Activated T-cell treated with anti-CD3 and anti-CD28 coated beads, Interleukin-2, amount 50 U/mL, for 4 hours (primary cell): ENCODE measurements at regions not wholly inside any gene's neighbourhood (a gene's known extent, or its start where the extent isn't known, plus 50 kb on each side); places are given as distances from the start of the nearest gene placed in this dataset.

Experiments
- ATAC-seq, 2 donors: fragments of 200-7000 bp; cut with Tn5 transposase; one replicate each; pipeline ENCODE4 v1.10.0; 2021
- DNase-seq: peaks from one replicate; pipeline ENCODE4 v3.0.0-alpha.2; 2020
- H3K27me3 Mint-ChIP-seq: one replicate; pipeline ENCODE4 v1.8.0; 2021; ENCODE audit warnings: low read depth, mixed read lengths
- H3K36me3 Mint-ChIP-seq: one replicate; pipeline ENCODE4 v1.8.0; 2022; ENCODE audit warnings: mixed read lengths; ENCODE audit not compliant: insufficient read depth
- H3K4me1 Mint-ChIP-seq: one replicate; pipeline ENCODE4 v1.8.0; 2021; ENCODE audit warnings: low read depth, mixed read lengths
- H3K4me3 Mint-ChIP-seq: one replicate; pipeline ENCODE4 v1.8.0; 2021; ENCODE audit warnings: mild to moderate bottlenecking, moderate library complexity, mixed read lengths
- H3K9me3 Mint-ChIP-seq: one replicate; pipeline ENCODE4 v1.8.0; 2021; ENCODE audit warnings: mixed read lengths

DNA sequence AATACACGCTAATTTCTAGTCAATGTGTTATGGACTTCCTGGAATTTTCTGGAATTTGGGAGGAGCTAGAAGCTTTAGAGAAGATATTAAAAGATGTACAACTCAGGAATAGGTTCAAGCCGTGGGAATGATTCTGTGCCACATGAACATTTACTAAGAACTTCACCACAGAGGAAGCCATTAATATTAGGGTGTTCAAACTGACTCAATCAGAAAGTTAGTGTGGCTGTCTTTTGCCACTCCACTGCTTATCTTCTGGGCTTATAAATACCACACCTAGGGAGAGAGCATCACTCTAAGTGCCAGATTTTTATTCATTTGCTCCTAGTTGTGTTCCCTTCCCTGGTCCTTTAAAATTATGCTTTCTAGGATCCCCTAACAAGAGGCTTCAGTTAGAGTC, 409.8 kb downstream of the KCTD8 start:
- Mint-ChIP-seq H3K27me3 (no peaks in the 10 kb centered on the region), H3K36me3 (no peaks in the 10 kb centered on the region)
- no peak for DNase-seq

DNA sequence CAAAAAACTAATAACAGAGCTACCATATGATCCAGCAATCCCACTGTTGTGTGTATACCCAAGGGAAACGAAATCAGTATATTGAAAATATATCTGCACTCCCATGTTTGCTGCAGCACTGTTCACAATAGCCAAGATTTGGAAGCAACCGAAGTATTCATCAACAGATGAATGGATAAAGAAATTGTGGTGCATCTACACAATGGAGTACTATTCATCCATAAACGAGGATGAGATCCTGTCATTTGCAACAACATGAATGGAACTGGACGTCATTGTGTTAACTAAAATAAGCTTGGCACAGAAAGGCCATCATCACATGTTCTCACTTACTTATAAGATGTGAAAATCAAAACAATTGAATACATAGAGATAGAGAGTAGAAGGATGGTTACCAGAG, 402.1 kb downstream of the KCTD8 start:
- H3K4me3 Mint-ChIP-seq = no peak overlapping the region
- no peaks in the 10 kb centered on the region for H3K36me3 Mint-ChIP-seq
- H3K27me3 Mint-ChIP-seq = no peaks in the 10 kb centered on the region
- peaks cover 15% of the 10 kb centered on the region for H3K9me3 Mint-ChIP-seq
- DNase-seq (no peak), ATAC-seq (no peak)
- H3K4me1 Mint-ChIP-seq = no peaks in the 10 kb centered on the region

More for the DNA sequence above, 409.8 kb downstream of the KCTD8 start:
- H3K4me1 Mint-ChIP-seq = no peaks in the 10 kb centered on the region
- ATAC-seq = no peak
- peaks cover 19% of the 10 kb centered on the region for H3K9me3 Mint-ChIP-seq
- H3K4me3 Mint-ChIP-seq = no peak overlapping the region

DNA sequence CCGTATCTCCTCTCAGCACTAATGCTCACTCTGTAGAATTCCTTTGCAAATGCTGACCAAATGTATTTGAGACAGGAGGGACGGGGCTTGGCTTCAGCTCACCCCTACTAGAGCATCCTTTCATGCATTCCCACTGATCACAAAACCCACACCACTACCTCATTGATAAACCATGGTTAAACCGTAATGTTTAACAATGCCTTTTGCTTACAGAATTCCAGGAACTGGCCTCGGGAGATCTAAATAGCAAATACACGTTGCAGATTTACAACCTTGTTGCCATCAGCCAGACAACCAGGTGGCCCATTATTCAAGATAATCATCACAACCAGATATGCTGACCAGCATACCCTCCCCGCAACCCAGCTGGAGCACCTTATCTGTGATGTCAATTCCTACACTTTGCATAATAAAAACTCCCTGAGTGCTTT, 391.9 kb downstream of the KCTD8 start:
- ATAC-seq = no peak
- no peak for DNase-seq
- H3K27me3 Mint-ChIP-seq = no peaks in the 10 kb centered on the region
- peaks cover 11% of the 10 kb centered on the region for H3K9me3 Mint-ChIP-seq
- H3K36me3 Mint-ChIP-seq = no peaks in the 10 kb centered on the region
- H3K4me3 Mint-ChIP-seq = no peak overlapping the region
- no peaks in the 10 kb centered on the region for H3K4me1 Mint-ChIP-seq

DNA sequence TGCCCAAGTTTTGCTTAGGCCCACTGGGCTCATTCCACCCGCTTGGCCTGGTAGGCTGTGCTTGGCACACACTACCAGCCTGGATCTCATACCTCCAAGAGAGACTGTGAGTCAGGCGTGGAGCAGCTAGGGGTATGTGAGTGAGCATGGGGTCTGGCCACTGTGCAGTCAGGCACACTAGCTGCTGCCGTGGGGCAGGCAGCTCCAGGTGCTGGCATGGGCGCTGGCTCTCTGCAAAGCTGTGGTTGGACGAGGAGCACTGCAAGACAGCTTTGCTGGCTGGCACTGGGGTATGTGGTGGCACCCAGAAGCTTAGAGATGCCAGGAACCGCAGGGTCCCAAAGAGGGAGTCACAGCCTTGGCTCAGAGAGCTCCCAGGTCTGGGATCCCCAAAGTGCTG, 377.8 kb downstream of the KCTD8 start:
- Mint-ChIP-seq H3K9me3 (no peaks in the 10 kb centered on the region), H3K4me3 (no peak overlapping the region), H3K27me3 (no peaks in the 10 kb centered on the region), H3K36me3 (no peaks in the 10 kb centered on the region), H3K4me1 (no peaks in the 10 kb centered on the region)
- ATAC-seq (no peak), DNase-seq (no peak)

DNA sequence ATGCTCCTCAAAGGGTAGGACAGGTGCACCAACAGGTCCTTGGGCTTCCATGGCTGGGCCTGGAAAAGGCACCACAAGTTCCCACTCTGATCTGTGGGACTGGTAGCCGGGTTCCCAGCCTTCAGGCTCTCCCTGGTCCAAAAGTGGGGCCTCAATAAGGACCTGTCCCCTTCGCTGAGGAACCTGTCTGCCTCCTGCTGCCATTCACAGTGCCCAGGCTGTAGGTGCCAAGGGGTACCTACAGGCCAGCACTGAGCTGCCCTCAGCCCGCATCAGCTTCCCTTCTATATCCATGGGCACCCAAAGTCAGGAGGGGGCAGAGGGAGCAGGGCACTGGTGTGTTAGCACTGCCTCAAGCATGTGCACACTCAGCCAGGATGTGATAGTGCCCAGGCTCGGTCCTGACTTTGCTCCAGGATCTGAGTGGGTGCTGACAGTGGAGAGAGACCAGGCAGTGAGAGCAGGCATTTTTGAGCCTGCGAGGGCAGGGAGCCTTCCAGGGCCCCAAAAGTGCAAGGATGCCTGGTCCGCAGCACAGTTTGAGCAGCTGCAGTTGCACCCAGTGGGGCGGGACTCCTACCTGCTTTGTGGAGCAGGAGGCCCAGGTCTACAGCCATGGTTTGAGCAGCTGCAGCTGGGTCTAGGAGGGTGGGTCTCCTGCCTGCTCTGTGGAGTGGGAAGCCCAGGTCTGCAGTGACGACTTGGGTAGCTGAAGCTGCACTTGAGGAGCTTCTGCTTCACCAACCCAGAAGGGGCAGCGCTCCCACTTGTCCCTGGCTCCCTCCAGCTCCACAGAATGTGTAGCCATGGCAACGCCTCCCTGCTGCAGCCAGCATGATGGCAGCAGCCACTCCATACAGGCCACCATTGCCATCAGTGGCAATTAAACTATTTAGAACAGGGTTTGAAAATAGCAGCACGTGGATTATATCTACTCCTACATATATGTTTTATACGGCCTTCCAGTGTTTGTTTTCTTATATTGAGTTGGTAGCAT, 376.4 kb downstream of the KCTD8 start:
- Mint-ChIP-seq H3K4me1 (no peaks in the 10 kb centered on the region), H3K36me3 (no peaks in the 10 kb centered on the region), H3K27me3 (no peaks in the 10 kb centered on the region), H3K9me3 (no peaks in the 10 kb centered on the region), H3K4me3 (no peak overlapping the region)
- no peak for ATAC-seq
- DNase-seq = no peak

DNA sequence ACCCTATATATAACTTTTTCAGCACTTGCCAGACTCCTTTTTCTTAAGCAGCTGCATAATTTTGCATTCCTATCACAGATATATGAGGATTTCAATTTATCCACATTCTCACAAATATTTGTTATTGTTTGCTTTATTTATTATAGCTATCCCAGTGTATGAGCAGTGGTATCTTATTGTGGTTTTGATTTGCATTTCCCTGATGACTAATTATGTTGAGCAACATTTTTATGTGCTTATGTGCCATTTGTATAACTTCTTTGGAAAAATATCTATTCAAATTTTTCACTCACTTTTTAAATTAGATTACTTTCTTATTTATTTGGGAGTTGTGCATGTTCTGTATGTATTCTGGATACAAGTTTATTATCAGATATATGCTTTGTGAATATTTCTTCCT, 361.9 kb downstream of the KCTD8 start:
- Mint-ChIP-seq H3K9me3 (peaks cover 9% of the 10 kb centered on the region), H3K27me3 (no peaks in the 10 kb centered on the region)
- ATAC-seq = no peak

DNA sequence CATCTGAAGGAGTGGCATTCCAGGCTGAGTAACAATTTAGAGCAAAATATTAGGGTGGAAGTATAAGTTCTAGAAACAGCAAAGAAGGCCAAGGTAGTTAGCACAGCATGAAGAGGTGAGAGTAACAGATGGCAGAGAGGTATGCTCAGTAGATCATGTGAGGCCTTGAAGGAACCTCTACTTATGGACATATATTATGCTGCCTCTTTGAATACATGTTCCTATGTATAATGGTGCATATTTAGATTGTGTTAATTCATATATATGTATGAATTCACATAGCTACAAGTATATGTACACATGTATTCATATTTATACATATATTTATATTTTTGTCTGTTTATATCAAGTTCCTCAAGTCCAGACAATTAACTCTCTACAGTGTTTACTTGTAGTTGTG, 355.2 kb downstream of the KCTD8 start:
- Mint-ChIP-seq H3K9me3 (peaks cover 2% of the 10 kb centered on the region), H3K4me3 (no peak overlapping the region), H3K36me3 (no peaks in the 10 kb centered on the region), H3K4me1 (no peaks in the 10 kb centered on the region), H3K27me3 (no peaks in the 10 kb centered on the region)
- ATAC-seq (no peak), DNase-seq (no peak)

More for the DNA sequence above, 361.9 kb downstream of the KCTD8 start:
- Mint-ChIP-seq H3K4me3 (no peak overlapping the region), H3K36me3 (no peaks in the 10 kb centered on the region), H3K4me1 (no peaks in the 10 kb centered on the region)
- DNase-seq = no peak

DNA sequence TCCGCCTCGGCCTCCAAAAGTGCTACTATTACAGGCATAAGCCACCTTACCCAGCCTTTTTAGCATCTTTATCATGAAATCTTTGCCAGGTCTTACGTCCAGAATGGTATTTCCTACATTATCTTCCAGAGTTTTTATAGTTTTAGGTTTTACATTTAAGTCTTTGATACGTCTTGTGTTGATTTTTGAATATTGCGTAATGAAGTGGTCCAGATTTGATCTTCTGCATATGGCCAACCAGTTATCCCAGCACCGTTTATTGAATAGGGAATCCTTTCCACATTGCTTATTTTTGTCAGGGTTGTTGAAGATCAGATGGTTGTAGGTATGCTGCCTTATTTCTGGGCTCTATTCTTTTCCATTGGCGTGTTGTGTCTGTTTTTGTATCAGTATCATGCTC, 349.6 kb downstream of the KCTD8 start:
- no peak for DNase-seq
- Mint-ChIP-seq H3K4me3 (no peak overlapping the region), H3K27me3 (no peaks in the 10 kb centered on the region), H3K4me1 (no peaks in the 10 kb centered on the region), H3K9me3 (peaks cover 9% of the 10 kb centered on the region), H3K36me3 (no peaks in the 10 kb centered on the region)
- ATAC-seq = no peak

DNA sequence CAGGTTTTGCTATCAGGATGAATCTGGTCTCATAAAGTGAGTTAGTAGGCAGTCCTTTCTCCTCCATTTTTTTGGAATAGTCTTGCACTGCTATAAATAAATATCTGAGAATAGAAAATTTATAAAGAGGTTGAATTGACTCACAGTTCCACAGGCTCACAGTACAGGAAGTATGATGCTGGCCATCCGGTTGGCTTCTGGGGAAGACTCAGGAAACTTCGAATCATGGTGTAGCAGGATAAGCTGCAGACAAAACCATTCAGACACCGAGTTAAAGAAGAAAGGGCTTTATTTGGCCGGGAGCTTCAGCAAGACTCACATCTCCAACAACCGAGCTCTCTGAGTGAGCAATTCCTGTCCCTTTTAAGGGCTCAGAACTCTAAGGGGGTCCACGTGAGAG, 348.2 kb downstream of the KCTD8 start:
- ATAC-seq (no peak), DNase-seq (no peak)
- Mint-ChIP-seq H3K4me1 (no peaks in the 10 kb centered on the region), H3K4me3 (no peak overlapping the region), H3K9me3 (peaks cover 12% of the 10 kb centered on the region), H3K27me3 (no peaks in the 10 kb centered on the region), H3K36me3 (no peaks in the 10 kb centered on the region)

DNA sequence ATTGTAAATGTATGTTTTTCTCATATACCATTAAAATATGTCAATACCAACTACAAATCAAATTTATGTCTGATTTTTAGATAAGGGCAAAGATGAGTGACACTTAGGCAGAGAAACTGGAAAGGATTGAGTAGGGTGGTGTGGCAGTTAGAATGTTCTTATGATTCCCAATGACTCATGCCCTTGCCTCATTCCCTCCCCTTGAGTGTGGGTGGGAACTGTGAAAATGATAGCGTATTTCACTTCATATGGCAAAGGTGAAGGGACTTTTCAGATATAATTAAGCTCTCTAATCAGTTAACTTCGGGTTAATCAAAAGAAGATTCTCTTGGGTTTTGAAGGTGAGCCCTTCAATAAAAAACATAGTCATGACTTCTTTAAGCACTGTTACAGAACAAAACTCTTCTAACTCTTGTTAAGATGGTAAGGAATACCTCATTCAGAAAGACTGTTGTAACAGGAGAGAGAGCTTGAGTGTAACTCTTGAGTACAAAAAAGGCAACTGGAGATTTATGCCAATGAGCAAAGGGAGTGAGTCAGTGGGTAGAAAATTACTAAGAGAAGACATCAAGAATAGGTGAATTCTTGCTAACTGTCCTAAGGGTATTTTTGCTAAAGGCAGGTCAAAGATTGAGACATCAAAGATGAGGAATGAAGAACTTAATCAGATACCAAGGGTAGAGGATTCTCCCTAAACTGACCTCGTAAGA, 329.5 kb downstream of the KCTD8 start:
- H3K27me3 Mint-ChIP-seq = no peaks in the 10 kb centered on the region
- no peaks in the 10 kb centered on the region for H3K36me3 Mint-ChIP-seq
- H3K4me3 Mint-ChIP-seq = no peak overlapping the region
- no peak for ATAC-seq
- DNase-seq = no peak
- H3K9me3 Mint-ChIP-seq = no peaks in the 10 kb centered on the region
- no peaks in the 10 kb centered on the region for H3K4me1 Mint-ChIP-seq

DNA sequence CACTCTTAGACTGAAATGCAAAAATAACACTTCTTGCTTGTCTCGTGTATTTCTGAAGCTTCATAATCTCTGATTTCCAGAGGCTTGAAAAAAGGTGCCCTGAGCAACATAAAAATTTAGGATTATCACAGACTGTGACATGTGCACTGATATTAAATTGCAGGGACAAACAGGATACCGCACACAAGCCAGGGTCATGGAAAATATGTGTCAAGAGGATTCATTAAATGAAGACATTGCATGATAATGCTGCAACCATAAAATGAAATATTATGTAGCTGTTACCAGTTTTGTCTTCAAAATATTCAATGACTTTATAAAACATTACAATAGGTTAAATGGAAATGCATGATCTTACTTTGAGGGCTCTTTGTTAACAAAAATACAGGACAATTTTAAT, 328.0 kb downstream of the KCTD8 start:
- Mint-ChIP-seq H3K36me3 (no peaks in the 10 kb centered on the region), H3K27me3 (no peaks in the 10 kb centered on the region)
- ATAC-seq = no peak

DNA sequence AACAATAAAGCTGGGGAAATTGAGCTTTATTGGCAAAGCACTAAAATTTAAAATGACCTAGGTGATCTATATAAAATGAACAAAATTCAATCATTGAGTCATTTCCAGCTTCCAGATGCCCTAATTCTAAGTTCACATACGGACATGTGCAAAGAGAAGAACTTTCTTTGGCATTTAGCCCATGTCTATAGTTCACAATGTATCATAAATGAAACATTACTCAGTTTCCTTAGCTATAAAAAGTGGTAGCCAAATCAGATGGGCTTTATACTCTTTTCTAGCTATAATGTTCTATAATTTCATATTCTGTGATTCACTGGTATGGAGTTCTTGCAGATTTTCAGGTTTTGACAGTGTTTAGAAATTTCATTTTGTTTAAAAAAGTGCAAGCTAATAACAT, 327.4 kb downstream of the KCTD8 start:
- Mint-ChIP-seq H3K9me3 (no peaks in the 10 kb centered on the region), H3K4me1 (no peaks in the 10 kb centered on the region), H3K36me3 (no peaks in the 10 kb centered on the region), H3K4me3 (no peak overlapping the region), H3K27me3 (no peaks in the 10 kb centered on the region)
- no peak for DNase-seq
- no peak for ATAC-seq

More for the DNA sequence above, 328.0 kb downstream of the KCTD8 start:
- Mint-ChIP-seq H3K4me3 (no peak overlapping the region), H3K9me3 (no peaks in the 10 kb centered on the region), H3K4me1 (no peaks in the 10 kb centered on the region)
- DNase-seq = no peak
